ENCODE measurements at regions not wholly inside any gene's neighbourhood (a gene's known extent, or its start where the extent isn't known, plus 50 kb on each side); places are given as distances from the start of the nearest gene placed in this dataset.

DNA sequence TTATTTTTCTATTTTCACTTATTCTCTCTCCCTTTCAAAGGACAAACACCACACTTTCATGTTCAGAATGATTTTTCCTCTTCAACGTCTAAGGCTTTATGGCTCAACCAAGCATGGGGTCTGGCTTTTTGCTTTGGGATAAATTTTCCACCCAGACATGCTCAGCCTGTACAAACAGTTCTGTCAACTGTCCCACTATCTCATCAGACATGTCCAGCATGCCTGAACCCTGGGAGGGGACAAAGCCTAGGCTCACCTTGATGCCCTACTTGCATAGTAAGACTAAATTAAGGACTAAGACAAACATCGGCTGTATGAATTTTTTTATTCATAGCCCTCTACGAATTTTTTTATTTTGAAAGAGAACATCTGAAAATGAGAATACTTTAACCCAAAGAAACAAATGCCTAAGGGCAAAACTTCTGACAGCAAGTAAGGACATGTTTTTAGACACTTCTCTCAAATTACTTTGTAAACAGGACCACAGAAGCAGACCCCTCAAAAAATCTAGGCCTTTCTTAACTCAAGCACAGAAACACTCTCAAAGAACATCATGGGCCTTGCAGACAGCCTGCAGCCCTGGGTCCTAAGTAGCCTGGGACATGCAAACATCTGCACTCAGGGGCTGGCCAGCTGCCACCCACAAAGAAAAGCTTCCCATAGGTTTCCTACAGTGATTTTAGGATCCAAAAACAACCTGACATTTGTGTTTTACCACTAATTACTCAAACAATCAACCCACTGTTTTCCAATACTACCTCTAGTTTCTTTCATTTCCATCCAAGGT lies 72.3 kb upstream of the PALMD start:
- TF ChIP-seq, protein P1, sequence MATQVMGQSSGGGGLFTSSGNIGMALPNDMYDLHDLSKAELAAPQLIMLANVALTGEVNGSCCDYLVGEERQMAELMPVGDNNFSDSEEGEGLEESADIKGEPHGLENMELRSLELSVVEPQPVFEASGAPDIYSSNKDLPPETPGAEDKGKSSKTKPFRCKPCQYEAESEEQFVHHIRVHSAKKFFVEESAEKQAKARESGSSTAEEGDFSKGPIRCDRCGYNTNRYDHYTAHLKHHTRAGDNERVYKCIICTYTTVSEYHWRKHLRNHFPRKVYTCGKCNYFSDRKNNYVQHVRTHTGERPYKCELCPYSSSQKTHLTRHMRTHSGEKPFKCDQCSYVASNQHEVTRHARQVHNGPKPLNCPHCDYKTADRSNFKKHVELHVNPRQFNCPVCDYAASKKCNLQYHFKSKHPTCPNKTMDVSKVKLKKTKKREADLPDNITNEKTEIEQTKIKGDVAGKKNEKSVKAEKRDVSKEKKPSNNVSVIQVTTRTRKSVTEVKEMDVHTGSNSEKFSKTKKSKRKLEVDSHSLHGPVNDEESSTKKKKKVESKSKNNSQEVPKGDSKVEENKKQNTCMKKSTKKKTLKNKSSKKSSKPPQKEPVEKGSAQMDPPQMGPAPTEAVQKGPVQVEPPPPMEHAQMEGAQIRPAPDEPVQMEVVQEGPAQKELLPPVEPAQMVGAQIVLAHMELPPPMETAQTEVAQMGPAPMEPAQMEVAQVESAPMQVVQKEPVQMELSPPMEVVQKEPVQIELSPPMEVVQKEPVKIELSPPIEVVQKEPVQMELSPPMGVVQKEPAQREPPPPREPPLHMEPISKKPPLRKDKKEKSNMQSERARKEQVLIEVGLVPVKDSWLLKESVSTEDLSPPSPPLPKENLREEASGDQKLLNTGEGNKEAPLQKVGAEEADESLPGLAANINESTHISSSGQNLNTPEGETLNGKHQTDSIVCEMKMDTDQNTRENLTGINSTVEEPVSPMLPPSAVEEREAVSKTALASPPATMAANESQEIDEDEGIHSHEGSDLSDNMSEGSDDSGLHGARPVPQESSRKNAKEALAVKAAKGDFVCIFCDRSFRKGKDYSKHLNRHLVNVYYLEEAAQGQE (IDR thresholded peaks at IDR 0.05; ENCODE audit: insufficient read depth in 1 of 2, low read depth in 2 of 2, low read length in 2 of 2) = no peak
- TF ChIP-seq POLR2AphosphoS5 (IDR thresholded peaks at IDR 0.05; ENCODE audit: low read depth, low read length) = no peak
- no peak for TF ChIP-seq SIN3A (IDR thresholded peaks at IDR 0.05; ENCODE audit: borderline replicate concordance, insufficient read depth, low read length)
- no peak for TF ChIP-seq TAF1 (IDR thresholded peaks at IDR 0.05; ENCODE audit: borderline replicate concordance, insufficient read depth, low read length)
- no peak for TF ChIP-seq FOXP2 (optimal IDR thresholded peaks at IDR 0.05; ENCODE audit: borderline replicate concordance, extremely low read depth, extremely low read length, insufficient read depth)

DNA sequence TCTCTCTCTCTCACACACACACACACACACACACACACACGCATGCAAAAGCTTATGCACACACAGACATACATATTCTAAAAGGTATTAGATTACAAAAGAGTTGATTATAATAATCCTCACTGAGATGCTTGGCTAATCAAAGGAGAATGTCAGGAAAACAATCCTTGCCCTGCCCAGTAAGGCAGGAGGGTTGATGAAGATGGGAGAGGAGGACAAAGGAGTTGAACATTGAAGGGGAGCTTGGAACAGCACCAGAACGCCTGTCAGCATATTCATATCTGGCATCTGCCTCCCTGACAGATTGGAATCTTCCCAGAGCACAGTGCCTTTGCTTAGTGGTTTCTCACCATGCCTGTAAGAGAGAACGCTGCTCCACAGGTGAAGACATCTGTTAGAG lies 68.6 kb upstream of the PALMD start:
- no peak for TF ChIP-seq SIN3A (IDR thresholded peaks at IDR 0.05; ENCODE audit: borderline replicate concordance, insufficient read depth, low read length)
- TF ChIP-seq FOXP2 (optimal IDR thresholded peaks at IDR 0.05; ENCODE audit: borderline replicate concordance, extremely low read depth, extremely low read length, insufficient read depth) = no peak
- TF ChIP-seq TAF1 (IDR thresholded peaks at IDR 0.05; ENCODE audit: borderline replicate concordance, insufficient read depth, low read length) = no peak
- TF ChIP-seq, protein P1 (IDR thresholded peaks at IDR 0.05; ENCODE audit: insufficient read depth in 1 of 2, low read depth in 2 of 2, low read length in 2 of 2) = no peak
- TF ChIP-seq POLR2AphosphoS5 (IDR thresholded peaks at IDR 0.05; ENCODE audit: low read depth, low read length) = no peak

- TF ChIP-seq, protein P1 (IDR thresholded peaks at IDR 0.05; ENCODE audit: insufficient read depth in 1 of 2, low read depth in 2 of 2, low read length in 2 of 2) = no peak
- TF ChIP-seq POLR2AphosphoS5 (IDR thresholded peaks at IDR 0.05; ENCODE audit: low read depth, low read length) (no peak), SIN3A (IDR thresholded peaks at IDR 0.05; ENCODE audit: borderline replicate concordance, insufficient read depth, low read length) (no peak), FOXP2 (optimal IDR thresholded peaks at IDR 0.05; ENCODE audit: borderline replicate concordance, extremely low read depth, extremely low read length, insufficient read depth) (no peak), TAF1 (IDR thresholded peaks at IDR 0.05; ENCODE audit: borderline replicate concordance, insufficient read depth, low read length) (no peak)
These were observed 66.2 kb upstream of the PALMD start for GRCh38 chr1:99579691-99580172.

DNA sequence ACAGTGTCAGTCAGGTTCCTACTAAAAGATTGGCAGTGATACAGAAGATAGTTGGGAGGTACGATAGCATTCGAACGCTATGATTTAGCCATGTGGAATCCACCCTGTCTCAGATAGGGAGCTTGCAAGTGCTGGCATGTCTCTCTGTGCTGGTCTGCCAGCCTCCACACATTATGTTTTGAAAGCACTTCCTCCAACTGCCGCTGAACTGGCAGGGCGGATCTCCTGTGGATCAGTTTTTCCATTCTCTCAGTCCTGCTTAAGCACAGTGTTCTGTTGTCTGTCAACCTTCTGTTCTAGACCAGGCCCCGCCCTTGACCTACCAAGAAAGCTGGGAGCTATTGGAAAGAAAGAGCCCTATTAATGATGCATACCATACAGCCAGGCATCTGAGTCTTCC lies 65.5 kb upstream of the PALMD start:
- no peak for TF ChIP-seq TAF1 (IDR thresholded peaks at IDR 0.05; ENCODE audit: borderline replicate concordance, insufficient read depth, low read length)
- TF ChIP-seq, protein P1 (IDR thresholded peaks at IDR 0.05; ENCODE audit: insufficient read depth in 1 of 2, low read depth in 2 of 2, low read length in 2 of 2) = no peak
- TF ChIP-seq SIN3A (IDR thresholded peaks at IDR 0.05; ENCODE audit: borderline replicate concordance, insufficient read depth, low read length) = no peak
- TF ChIP-seq FOXP2 (optimal IDR thresholded peaks at IDR 0.05; ENCODE audit: borderline replicate concordance, extremely low read depth, extremely low read length, insufficient read depth) = no peak
- no peak for TF ChIP-seq POLR2AphosphoS5 (IDR thresholded peaks at IDR 0.05; ENCODE audit: low read depth, low read length)
